Endodermal cell (in vitro differentiated cells): ENCODE measurements at regions not wholly inside any gene's neighbourhood (a gene's known extent, or its start where the extent isn't known, plus 50 kb on each side); places are given as distances from the start of the nearest gene placed in this dataset.

Source experiments
- DNase-seq: peaks from one replicate; pipeline ENCODE4 v3.0.0-alpha.2; 2017
- H3K27ac ChIP-seq: 2 replicates; pipeline ENCODE4 v1.5.1; 2013; ENCODE audit warnings: mild to moderate bottlenecking, low read depth, low read length, moderate library complexity
- H3K27me3 ChIP-seq: 2 replicates; pipeline ENCODE4 v1.6.1; 2013; ENCODE audit warnings: mild to moderate bottlenecking, low read length, moderate library complexity; ENCODE audit not compliant: insufficient read depth, control insufficient read depth, poor library complexity, severe bottlenecking
- H3K36me3 ChIP-seq: 2 replicates; pipeline ENCODE4 v1.7.0; 2013; ENCODE audit warnings: mild to moderate bottlenecking, low read length, moderate library complexity; ENCODE audit not compliant: control insufficient read depth, insufficient read depth
- H3K4me1 ChIP-seq: one replicate; pipeline ENCODE4 v1.7.0; 2013; ENCODE audit warnings: low read length; ENCODE audit not compliant: control insufficient read depth, insufficient read depth
- H3K4me3 ChIP-seq: 2 replicates; pipeline ENCODE4 v1.5.1; 2013; ENCODE audit warnings: mild to moderate bottlenecking, low read length, moderate library complexity
- H3K9ac ChIP-seq: 2 replicates; pipeline ENCODE4 v1.6.1; 2013; ENCODE audit warnings: mild to moderate bottlenecking, low read length, moderate library complexity; ENCODE audit not compliant: poor library complexity, severe bottlenecking; ENCODE audit errors: extremely low read depth
- H3K9me3 ChIP-seq: 2 replicates; pipeline ENCODE4 v1.6.1; 2013; ENCODE audit warnings: mild to moderate bottlenecking, low read length, moderate library complexity; ENCODE audit not compliant: control insufficient read depth
- H3K27ac Mint-ChIP-seq: 2 replicates; pipeline ENCODE4 v1.8.0; 2020; ENCODE audit warnings: mixed read lengths
- H3K27me3 Mint-ChIP-seq: 2 replicates; pipeline ENCODE4 v1.8.0; 2021; ENCODE audit warnings: mild to moderate bottlenecking, mixed read lengths; ENCODE audit not compliant: insufficient read depth
- H3K36me3 Mint-ChIP-seq: 2 replicates; pipeline ENCODE4 v1.8.0; 2020; ENCODE audit warnings: low read depth, mixed read lengths
- H3K4me1 Mint-ChIP-seq: 2 replicates; pipeline ENCODE4 v1.8.0; 2020; ENCODE audit warnings: mixed read lengths
- H3K4me3 Mint-ChIP-seq: 2 replicates; pipeline ENCODE4 v1.8.0; 2020; ENCODE audit warnings: mild to moderate bottlenecking, moderate library complexity, mixed read lengths
- H3K9me3 Mint-ChIP-seq: 2 replicates; pipeline ENCODE4 v1.8.0; 2020; ENCODE audit warnings: mild to moderate bottlenecking, mixed read lengths
- WGBS, 2 experiments: methylation state at CpG; one replicate each; pipeline versions ENCODE4 v1.1.5 to v1.1.7; 2013; ENCODE audit warnings: missing lambda C conversion rate in 2 of 2, mixed read lengths in 1 of 2; ENCODE audit not compliant: insufficient coverage in 1 of 2, insufficient read length in 1 of 2; 5-methylcytosine and 5-hydroxymethylcytosine counted together
- TF ChIP-seq, protein P1 (sequence below): fragments of 200-600 bp; sonication (generic); conservative IDR thresholded peaks from 2 replicates; pipeline ENCODE4 v1.5.0; 2021; ENCODE audit warnings: antibody characterized with exemption, mild to moderate bottlenecking

DNA sequence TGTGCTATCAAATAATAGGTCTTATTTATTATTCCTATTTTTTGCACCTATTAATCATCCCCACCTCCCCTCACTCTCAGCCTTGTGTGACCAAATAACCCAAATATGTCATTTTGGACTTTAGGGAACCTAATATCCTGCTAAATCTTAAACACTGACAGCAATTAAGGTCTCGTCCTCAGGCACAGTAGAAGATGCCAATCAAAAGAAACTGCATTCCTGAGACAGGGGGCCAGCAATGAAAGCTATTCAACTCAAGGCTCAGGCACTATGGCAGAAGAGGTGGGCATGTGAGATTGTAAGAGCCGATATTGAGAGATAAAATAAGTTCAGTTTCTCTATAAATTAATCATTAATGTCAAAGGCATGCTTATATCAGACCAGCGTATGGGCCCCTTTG lies 1437.7 kb upstream of the PCDH9 start:
- Mint-ChIP-seq H3K4me3 (no peak overlapping the region), H3K27ac (no peak overlapping the region), H3K36me3 (no peaks in the 10 kb centered on the region), H3K4me1 (no peaks in the 10 kb centered on the region), H3K27me3 (no peaks in the 10 kb centered on the region), H3K9me3 (no peaks in the 10 kb centered on the region)
- TF ChIP-seq, protein P1, sequence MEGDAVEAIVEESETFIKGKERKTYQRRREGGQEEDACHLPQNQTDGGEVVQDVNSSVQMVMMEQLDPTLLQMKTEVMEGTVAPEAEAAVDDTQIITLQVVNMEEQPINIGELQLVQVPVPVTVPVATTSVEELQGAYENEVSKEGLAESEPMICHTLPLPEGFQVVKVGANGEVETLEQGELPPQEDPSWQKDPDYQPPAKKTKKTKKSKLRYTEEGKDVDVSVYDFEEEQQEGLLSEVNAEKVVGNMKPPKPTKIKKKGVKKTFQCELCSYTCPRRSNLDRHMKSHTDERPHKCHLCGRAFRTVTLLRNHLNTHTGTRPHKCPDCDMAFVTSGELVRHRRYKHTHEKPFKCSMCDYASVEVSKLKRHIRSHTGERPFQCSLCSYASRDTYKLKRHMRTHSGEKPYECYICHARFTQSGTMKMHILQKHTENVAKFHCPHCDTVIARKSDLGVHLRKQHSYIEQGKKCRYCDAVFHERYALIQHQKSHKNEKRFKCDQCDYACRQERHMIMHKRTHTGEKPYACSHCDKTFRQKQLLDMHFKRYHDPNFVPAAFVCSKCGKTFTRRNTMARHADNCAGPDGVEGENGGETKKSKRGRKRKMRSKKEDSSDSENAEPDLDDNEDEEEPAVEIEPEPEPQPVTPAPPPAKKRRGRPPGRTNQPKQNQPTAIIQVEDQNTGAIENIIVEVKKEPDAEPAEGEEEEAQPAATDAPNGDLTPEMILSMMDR: no peak
- no peaks in the 10 kb centered on the region for H3K4me1 ChIP-seq
- no peak overlapping the region for H3K4me3 ChIP-seq
- H3K9ac ChIP-seq: no peak overlapping the region
- H3K9me3 ChIP-seq: no peaks in the 10 kb centered on the region
- DNase-seq: no peak
- 60 to 93% methylated on average over 1 to 3 of the region's 3 CpGs for WGBS, 2 experiments
- no peaks in the 10 kb centered on the region for H3K36me3 ChIP-seq
- no peak overlapping the region for H3K27ac ChIP-seq
- no peaks in the 10 kb centered on the region for H3K27me3 ChIP-seq

DNA sequence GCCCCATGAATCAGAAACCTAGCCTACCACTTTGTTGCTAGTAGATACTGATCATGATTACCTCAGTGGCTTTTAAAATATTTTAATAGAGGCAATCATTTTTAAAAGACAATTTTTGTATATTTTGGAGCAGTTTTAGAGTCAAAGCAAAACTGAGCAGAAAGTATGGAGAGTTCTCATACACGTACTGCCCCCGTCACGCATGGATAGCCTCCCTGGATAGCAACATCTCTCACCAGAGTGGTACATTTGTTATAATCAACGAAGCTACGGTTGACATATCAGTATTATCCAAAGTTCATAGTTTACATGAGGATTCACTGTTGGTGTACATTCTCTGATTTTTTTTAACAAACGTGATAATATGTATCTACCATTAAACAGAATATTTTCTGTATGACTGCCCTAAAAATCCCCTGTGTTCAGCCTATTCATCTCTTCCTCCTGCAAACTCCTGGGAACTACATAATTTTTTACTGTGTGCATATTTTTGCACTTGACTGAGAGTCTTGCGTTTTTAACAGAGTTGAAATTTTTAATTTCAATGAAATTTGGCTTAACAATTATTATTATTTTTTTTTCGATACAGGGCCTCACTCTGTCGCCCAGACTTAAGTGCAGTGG lies 1436.8 kb upstream of the PCDH9 start:
- TF ChIP-seq, protein P1: no peak

DNA sequence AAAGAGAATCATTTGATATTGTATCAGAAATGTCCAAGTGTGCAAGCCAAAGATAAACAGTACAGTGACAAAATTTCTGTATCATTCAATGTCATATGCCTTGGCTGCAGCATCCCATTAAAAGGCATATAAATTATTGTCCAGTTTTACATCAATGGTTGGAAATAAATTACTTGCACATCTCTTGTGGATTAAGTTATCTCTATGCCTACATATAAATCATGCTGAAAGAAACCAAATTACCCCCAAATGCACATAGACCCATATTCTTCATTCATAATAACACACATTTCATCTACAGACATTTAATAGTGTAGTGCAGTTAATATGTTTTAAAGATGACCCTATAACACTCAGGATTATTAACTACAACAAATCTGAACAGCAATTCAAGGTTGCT lies 1415.7 kb upstream of the PCDH9 start:
- Mint-ChIP-seq H3K27ac (no peak overlapping the region), H3K9me3 (no peaks in the 10 kb centered on the region), H3K4me1 (no peaks in the 10 kb centered on the region), H3K36me3 (no peaks in the 10 kb centered on the region), H3K27me3 (no peaks in the 10 kb centered on the region), H3K4me3 (no peak overlapping the region)
- no peak overlapping the region for H3K27ac ChIP-seq
- H3K9me3 ChIP-seq: no peaks in the 10 kb centered on the region
- TF ChIP-seq, protein P1: no peak
- H3K27me3 ChIP-seq: no peaks in the 10 kb centered on the region
- H3K4me3 ChIP-seq: no peak overlapping the region
- H3K36me3 ChIP-seq: no peaks in the 10 kb centered on the region
- no peak for DNase-seq
- H3K9ac ChIP-seq: no peak overlapping the region
- H3K4me1 ChIP-seq: no peaks in the 10 kb centered on the region

More for the DNA sequence above, 1436.8 kb upstream of the PCDH9 start:
- H3K9ac ChIP-seq: no peak overlapping the region
- H3K9me3 ChIP-seq: no peaks in the 10 kb centered on the region
- H3K27ac Mint-ChIP-seq: no peak overlapping the region
- H3K27me3 Mint-ChIP-seq: no peaks in the 10 kb centered on the region
- no peak overlapping the region for H3K4me3 Mint-ChIP-seq
- no peak for DNase-seq
- no peaks in the 10 kb centered on the region for H3K9me3 Mint-ChIP-seq
- WGBS, 2 experiments: 83 to 95% methylated on average over 1 to 8 of the region's 9 CpGs
- H3K4me1 Mint-ChIP-seq: no peaks in the 10 kb centered on the region
- no peak overlapping the region for H3K27ac ChIP-seq
- no peaks in the 10 kb centered on the region for H3K36me3 Mint-ChIP-seq
- H3K36me3 ChIP-seq: no peaks in the 10 kb centered on the region
- no peak overlapping the region for H3K4me3 ChIP-seq
- H3K27me3 ChIP-seq: no peaks in the 10 kb centered on the region
- H3K4me1 ChIP-seq: no peaks in the 10 kb centered on the region
